Parathyroid adenoma (tissue), 2 donors: ENCODE measurements at regions not wholly inside any gene's neighbourhood (a gene's known extent, or its start where the extent isn't known, plus 50 kb on each side); places are given as distances from the start of the nearest gene placed in this dataset.

ENCODE experiments used
- H2AFZ ChIP-seq: fragments of 300-600 bp; sonication (generic); one replicate; pipeline ENCODE4 v1.7.0; 2017; ENCODE audit warnings: antibody characterized with exemption, mild to moderate bottlenecking
- H3K27ac ChIP-seq: fragments of 300-600 bp; sonication (generic); one replicate; pipeline ENCODE4 v1.7.0; 2017
- H3K27me3 ChIP-seq: fragments of 300-600 bp; sonication (generic); one replicate; pipeline ENCODE4 v1.7.0; 2017; ENCODE audit warnings: low read length; ENCODE audit not compliant: control insufficient read depth, insufficient read depth
- H3K36me3 ChIP-seq: fragments of 300-600 bp; sonication (generic); one replicate; pipeline ENCODE4 v1.7.0; 2017; ENCODE audit warnings: low read length; ENCODE audit not compliant: control insufficient read depth, insufficient read depth
- H3K4me1 ChIP-seq: fragments of 300-600 bp; sonication (generic); one replicate; pipeline ENCODE4 v1.7.0; 2017; ENCODE audit warnings: control low read depth
- H3K4me2 ChIP-seq: fragments of 300-600 bp; sonication (generic); one replicate; pipeline ENCODE4 v1.7.0; 2017; ENCODE audit warnings: low read length
- H3K4me3 ChIP-seq: fragments of 300-600 bp; sonication (generic); one replicate; pipeline ENCODE4 v1.7.0; 2017; ENCODE audit warnings: low read depth, low read length
- H3K79me2 ChIP-seq: fragments of 300-600 bp; sonication (generic); one replicate; pipeline ENCODE4 v1.7.0; 2017; ENCODE audit warnings: control low read depth
- H3K9ac ChIP-seq: fragments of 300-600 bp; sonication (generic); one replicate; pipeline ENCODE4 v1.7.0; 2017; ENCODE audit warnings: mild to moderate bottlenecking
- H3K9me3 ChIP-seq: fragments of 300-600 bp; sonication (generic); one replicate; pipeline ENCODE4 v1.7.0; 2017; ENCODE audit warnings: low read length; ENCODE audit not compliant: control insufficient read depth
- TF ChIP-seq, protein P1 (sequence below): fragments of 300-600 bp; sonication (generic); IDR thresholded peaks from one replicate; pipeline ENCODE4 v1.7.0; 2017; ENCODE audit warnings: antibody characterized with exemption, mild to moderate bottlenecking
- donor health status: primary hyperparathyroidism.

- Histone ChIP-seq H3K9me3 (no peaks in the 10 kb centered on the region), H3K79me2 (no peaks in the 10 kb centered on the region), H2AFZ (no peak overlapping the region), H3K9ac (no peak overlapping the region), H3K27ac (no peak overlapping the region), H3K4me1 (no peaks in the 10 kb centered on the region), H3K4me3 (no peak overlapping the region), H3K27me3 (no peaks in the 10 kb centered on the region), H3K4me2 (no peak overlapping the region), H3K36me3 (no peaks in the 10 kb centered on the region)
- TF ChIP-seq, protein P1, sequence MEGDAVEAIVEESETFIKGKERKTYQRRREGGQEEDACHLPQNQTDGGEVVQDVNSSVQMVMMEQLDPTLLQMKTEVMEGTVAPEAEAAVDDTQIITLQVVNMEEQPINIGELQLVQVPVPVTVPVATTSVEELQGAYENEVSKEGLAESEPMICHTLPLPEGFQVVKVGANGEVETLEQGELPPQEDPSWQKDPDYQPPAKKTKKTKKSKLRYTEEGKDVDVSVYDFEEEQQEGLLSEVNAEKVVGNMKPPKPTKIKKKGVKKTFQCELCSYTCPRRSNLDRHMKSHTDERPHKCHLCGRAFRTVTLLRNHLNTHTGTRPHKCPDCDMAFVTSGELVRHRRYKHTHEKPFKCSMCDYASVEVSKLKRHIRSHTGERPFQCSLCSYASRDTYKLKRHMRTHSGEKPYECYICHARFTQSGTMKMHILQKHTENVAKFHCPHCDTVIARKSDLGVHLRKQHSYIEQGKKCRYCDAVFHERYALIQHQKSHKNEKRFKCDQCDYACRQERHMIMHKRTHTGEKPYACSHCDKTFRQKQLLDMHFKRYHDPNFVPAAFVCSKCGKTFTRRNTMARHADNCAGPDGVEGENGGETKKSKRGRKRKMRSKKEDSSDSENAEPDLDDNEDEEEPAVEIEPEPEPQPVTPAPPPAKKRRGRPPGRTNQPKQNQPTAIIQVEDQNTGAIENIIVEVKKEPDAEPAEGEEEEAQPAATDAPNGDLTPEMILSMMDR: no peak
These were observed 254.2 kb upstream of the ADAMTS5 start for GRCh38 chr21:27221077-27221476.

GRCh38 chr21:27220416-27220815 lies 253.5 kb upstream of the ADAMTS5 start:
- Histone ChIP-seq H3K27ac (no peak overlapping the region), H3K79me2 (no peaks in the 10 kb centered on the region), H3K4me1 (no peaks in the 10 kb centered on the region), H3K4me3 (no peak overlapping the region), H3K4me2 (no peak overlapping the region), H3K36me3 (no peaks in the 10 kb centered on the region), H2AFZ (no peak overlapping the region), H3K9ac (no peak overlapping the region), H3K27me3 (no peaks in the 10 kb centered on the region), H3K9me3 (no peaks in the 10 kb centered on the region)
- TF ChIP-seq, protein P1: no peak

- Histone ChIP-seq H3K4me2 (no peak overlapping the region), H3K4me3 (no peak overlapping the region), H3K9me3 (no peaks in the 10 kb centered on the region), H3K79me2 (no peaks in the 10 kb centered on the region), H3K9ac (no peak overlapping the region), H3K36me3 (no peaks in the 10 kb centered on the region), H2AFZ (no peak overlapping the region), H3K27me3 (no peaks in the 10 kb centered on the region), H3K4me1 (no peaks in the 10 kb centered on the region), H3K27ac (no peak overlapping the region)
- TF ChIP-seq, protein P1: no peak
These were observed 252.2 kb upstream of the ADAMTS5 start for GRCh38 chr21:27219068-27219467.

DNA sequence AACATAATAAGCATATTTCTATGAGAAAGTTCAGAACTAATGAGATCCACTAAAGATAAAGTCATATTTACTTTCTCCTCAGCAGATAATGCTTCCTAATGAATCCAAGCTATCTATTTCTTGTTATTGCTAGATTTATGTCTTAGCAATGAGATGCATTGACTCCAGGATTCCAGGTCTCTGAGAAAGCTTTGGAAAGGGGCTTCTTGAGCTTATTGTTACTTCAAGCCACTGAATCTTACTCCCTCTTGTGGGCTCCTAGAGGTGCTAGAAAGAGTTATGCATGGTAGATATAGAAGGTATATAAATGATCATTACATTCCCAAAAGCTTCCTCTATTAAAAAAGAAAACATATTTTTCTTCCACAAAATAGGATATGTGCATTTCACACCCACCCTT lies 246.4 kb upstream of the ADAMTS5 start:
- no peak overlapping the region for H3K9ac ChIP-seq
- no peak overlapping the region for H3K4me3 ChIP-seq
- TF ChIP-seq, protein P1: no peak
- H3K4me2 ChIP-seq: no peak overlapping the region
- no peaks in the 10 kb centered on the region for H3K27me3 ChIP-seq
- no peak overlapping the region for H2AFZ ChIP-seq
- no peaks in the 10 kb centered on the region for H3K79me2 ChIP-seq
- no peaks in the 10 kb centered on the region for H3K4me1 ChIP-seq
- no peak overlapping the region for H3K27ac ChIP-seq
- H3K36me3 ChIP-seq: no peaks in the 10 kb centered on the region
- H3K9me3 ChIP-seq: no peaks in the 10 kb centered on the region

DNA sequence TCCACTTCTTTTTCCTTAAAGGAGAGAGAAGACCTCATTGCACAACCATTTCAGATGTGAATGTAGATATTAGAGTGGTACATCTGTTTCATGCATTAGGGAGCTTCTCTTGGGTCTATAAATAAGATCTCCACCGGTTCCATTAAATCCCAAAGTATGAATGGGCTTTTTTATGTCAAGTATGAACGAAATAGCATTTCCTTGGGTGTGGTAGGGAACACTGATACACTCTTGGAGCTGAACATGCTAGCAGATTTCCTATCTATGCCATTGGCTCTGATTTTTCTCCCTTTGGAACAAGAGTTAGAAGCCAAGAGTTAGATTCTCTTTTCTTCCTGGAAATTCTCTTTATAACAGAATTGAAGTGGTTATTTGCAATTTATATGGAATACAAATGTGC lies 245.6 kb upstream of the ADAMTS5 start:
- H3K79me2 ChIP-seq: no peaks in the 10 kb centered on the region
- H2AFZ ChIP-seq: no peak overlapping the region
- H3K27ac ChIP-seq: no peak overlapping the region
- H3K36me3 ChIP-seq: no peaks in the 10 kb centered on the region
- TF ChIP-seq, protein P1: no peak
- H3K4me3 ChIP-seq: no peak overlapping the region
- no peak overlapping the region for H3K9ac ChIP-seq
- no peaks in the 10 kb centered on the region for H3K9me3 ChIP-seq
- no peaks in the 10 kb centered on the region for H3K27me3 ChIP-seq
- H3K4me1 ChIP-seq: no peaks in the 10 kb centered on the region
- H3K4me2 ChIP-seq: no peak overlapping the region
